K562 (cell line): ENCODE measurements at regions not wholly inside any gene's neighbourhood (a gene's known extent, or its start where the extent isn't known, plus 50 kb on each side); places are given as distances from the start of the nearest gene placed in this dataset.

Source experiments
- HDGF ChIP-seq: fragments of 450-650 bp; IDR thresholded peaks from 2 replicates; pipeline ENCODE4 v1.6.1; 2016
- HIVEP1 ChIP-seq: fragments of 250-450 bp; sonication (Bioruptor Pico); IDR thresholded peaks from 2 replicates; pipeline ENCODE4 v1.4.0; 2020; ENCODE audit warnings: mild to moderate bottlenecking
- HMG20B ChIP-seq: fragments of 250-450 bp; sonication (Bioruptor Pico); IDR thresholded peaks from 2 replicates; pipeline ENCODE4 v1.5.0; 2021; ENCODE audit warnings: mild to moderate bottlenecking
- MCM7 ChIP-seq, 2 experiments: fragments of 450-650 bp; IDR thresholded peaks; 2 replicates each; pipeline ENCODE4 v1.6.1; 2016 to 2018
- POLR2A ChIP-seq: fragments of 450-650 bp; conservative IDR thresholded peaks from 2 replicates; pipeline ENCODE4 v1.6.1; 2016
- PRPF4 ChIP-seq: fragments of 200-400 bp; formaldehyde crosslinking; IDR thresholded peaks from one replicate; pipeline ENCODE4 v1.6.1; 2017; ENCODE audit warnings: low read length, low read depth, mild to moderate bottlenecking; ENCODE audit not compliant: insufficient read depth, poor library complexity, severe bottlenecking
- RBM15 ChIP-seq: fragments of 200-400 bp; formaldehyde crosslinking; IDR thresholded peaks from 2 replicates; pipeline ENCODE4 v1.6.1; 2018; ENCODE audit warnings: mild to moderate bottlenecking, low read length, moderate library complexity; ENCODE audit not compliant: insufficient read depth
- ZBTB8A ChIP-seq: fragments of 450-650 bp; IDR thresholded peaks from 2 replicates; pipeline ENCODE4 v1.6.1; 2018; ENCODE audit warnings: mild to moderate bottlenecking, moderate library complexity; ENCODE audit not compliant: partially characterized antibody
- ZNF444 ChIP-seq: fragments of 250-450 bp; sonication (Bioruptor Pico); IDR thresholded peaks from 2 replicates; pipeline ENCODE4 v1.4.0; 2020; ENCODE audit warnings: mild to moderate bottlenecking, moderate library complexity
- TF ChIP-seq, protein P1 (sequence below), 3 experiments: IDR thresholded peaks in 2 of 3; conservative IDR thresholded peaks in 1 of 3; 2 replicates each; pipeline ENCODE4 v1.5.1; 2011 to 2012; ENCODE audit warnings: low read length in 3 of 3, mild to moderate bottlenecking in 3 of 3, control low read depth in 2 of 3, improper control_type of control experiment in 1 of 3, inconsistent platforms in 1 of 3, low read depth in 1 of 3, mixed read lengths in 1 of 3, moderate library complexity in 1 of 3; ENCODE audit not compliant: insufficient read depth in 2 of 3
- TF ChIP-seq, protein P2 (sequence below): fragments of 250-450 bp; sonication (Bioruptor Pico); IDR thresholded peaks from 2 replicates; pipeline ENCODE4 v1.5.1; 2021; ENCODE audit warnings: mild to moderate bottlenecking

DNA sequence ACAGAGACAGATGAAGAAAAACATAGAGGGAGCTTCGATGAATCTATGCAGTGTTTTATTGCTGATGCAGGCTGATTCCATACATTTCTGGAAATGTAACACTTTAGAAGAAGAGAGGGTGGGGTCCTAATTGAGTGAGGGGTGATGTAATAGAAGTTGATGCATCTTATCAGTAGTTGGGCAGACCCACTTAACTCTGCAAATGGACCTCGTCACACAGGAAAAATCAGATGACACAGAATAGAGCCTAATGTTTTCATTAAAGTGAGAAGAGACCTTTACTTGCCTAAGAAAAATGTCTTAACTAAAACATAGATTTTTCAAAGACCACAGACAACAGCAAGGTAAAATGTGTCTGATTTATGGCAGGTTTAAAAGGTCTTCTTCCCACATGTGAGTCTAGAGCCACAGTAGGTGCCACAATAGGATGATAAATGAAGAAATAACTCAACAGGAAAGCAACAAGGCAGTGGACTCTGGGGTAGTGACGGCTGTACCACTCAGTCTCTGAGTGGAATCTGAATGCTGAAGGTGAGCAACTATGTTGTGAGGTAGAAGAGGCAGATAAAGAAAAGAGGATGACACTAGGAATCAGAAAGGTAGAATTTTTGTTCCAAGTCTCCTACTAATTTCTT, 414.7 kb upstream of the PIK3C3 start:
- TF ChIP-seq ZBTB8A = no peak
- TF ChIP-seq PRPF4 = no peak
- TF ChIP-seq, protein P1, sequence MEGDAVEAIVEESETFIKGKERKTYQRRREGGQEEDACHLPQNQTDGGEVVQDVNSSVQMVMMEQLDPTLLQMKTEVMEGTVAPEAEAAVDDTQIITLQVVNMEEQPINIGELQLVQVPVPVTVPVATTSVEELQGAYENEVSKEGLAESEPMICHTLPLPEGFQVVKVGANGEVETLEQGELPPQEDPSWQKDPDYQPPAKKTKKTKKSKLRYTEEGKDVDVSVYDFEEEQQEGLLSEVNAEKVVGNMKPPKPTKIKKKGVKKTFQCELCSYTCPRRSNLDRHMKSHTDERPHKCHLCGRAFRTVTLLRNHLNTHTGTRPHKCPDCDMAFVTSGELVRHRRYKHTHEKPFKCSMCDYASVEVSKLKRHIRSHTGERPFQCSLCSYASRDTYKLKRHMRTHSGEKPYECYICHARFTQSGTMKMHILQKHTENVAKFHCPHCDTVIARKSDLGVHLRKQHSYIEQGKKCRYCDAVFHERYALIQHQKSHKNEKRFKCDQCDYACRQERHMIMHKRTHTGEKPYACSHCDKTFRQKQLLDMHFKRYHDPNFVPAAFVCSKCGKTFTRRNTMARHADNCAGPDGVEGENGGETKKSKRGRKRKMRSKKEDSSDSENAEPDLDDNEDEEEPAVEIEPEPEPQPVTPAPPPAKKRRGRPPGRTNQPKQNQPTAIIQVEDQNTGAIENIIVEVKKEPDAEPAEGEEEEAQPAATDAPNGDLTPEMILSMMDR (IDR thresholded peaks at IDR 0.05 in 2 of 3, conservative IDR thresholded peaks at IDR 0.05 in 1 of 3; ENCODE audit: insufficient read depth in 2 of 3, low read depth in 1 of 3, low read length in 3 of 3) = no peak
- no peak for TF ChIP-seq RBM15
- no peak for TF ChIP-seq HMG20B (CRISPR knock-in tag)
- TF ChIP-seq, protein P2, sequence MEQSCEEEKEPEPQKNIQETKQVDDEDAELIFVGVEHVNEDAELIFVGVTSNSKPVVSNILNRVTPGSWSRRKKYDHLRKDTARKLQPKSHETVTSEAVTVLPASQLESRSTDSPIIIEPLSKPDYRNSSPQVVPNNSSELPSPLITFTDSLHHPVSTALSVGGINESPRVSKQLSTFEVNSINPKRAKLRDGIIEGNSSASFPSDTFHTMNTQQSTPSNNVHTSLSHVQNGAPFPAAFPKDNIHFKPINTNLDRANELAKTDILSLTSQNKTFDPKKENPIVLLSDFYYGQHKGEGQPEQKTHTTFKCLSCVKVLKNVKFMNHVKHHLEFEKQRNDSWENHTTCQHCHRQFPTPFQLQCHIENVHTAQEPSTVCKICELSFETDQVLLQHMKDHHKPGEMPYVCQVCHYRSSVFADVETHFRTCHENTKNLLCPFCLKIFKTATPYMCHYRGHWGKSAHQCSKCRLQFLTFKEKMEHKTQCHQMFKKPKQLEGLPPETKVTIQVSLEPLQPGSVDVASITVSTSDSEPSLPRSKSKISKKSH (CRISPR knock-in tag) = no peak
- TF ChIP-seq HDGF = no peak
- TF ChIP-seq ZNF444 (CRISPR knock-in tag) = no peak
- no peak for TF ChIP-seq MCM7 (IDR thresholded peaks at IDR 0.05)
- TF ChIP-seq HIVEP1 (CRISPR knock-in tag) = no peak
- no peak for TF ChIP-seq POLR2A
